ENCODE measurements at regions not wholly inside any gene's neighbourhood (a gene's known extent, or its start where the extent isn't known, plus 50 kb on each side); places are given as distances from the start of the nearest gene placed in this dataset.
A peak's percentile ranks its signal among the peaks of the same experiment; 100 is the strongest.

- no peak overlapping the region for H3K9ac ChIP-seq (ENCODE audit: insufficient read depth, low read length, poor library complexity, severe bottlenecking)
- no peak overlapping the region for H3K4me3 ChIP-seq (replicated peaks in 1 of 3; ENCODE audit: low read depth in 2 of 3, low read length in 3 of 3)
- no peaks in the 10 kb centered on the region for H3K36me3 ChIP-seq (replicated peaks in 1 of 2; ENCODE audit: control insufficient read depth in 1 of 2, insufficient read depth in 2 of 2, low read length in 2 of 2)
- peaks cover 0 to 7% (median 3%) of the 10 kb centered on the region in 7 donors for H3K9me3 Mint-ChIP-seq
- no peak for TF ChIP-seq CTCF (IDR thresholded peaks at IDR 0.05)
- no peak overlapping the region for H2AFZ ChIP-seq (ENCODE audit: insufficient read depth, low read depth, low read length, poor library complexity, severe bottlenecking)
- no peaks in the 10 kb centered on the region for H3K4me1 ChIP-seq (ENCODE audit: control insufficient read depth in 1 of 2, insufficient read depth in 2 of 2, low read length in 2 of 2)
- no peak overlapping the region for H3K27ac ChIP-seq (ENCODE audit: low read depth in 1 of 2, low read length in 2 of 2)
- no peaks in the 10 kb centered on the region for H3K9me3 ChIP-seq (replicated peaks in 1 of 2; ENCODE audit: control insufficient read depth in 1 of 2, insufficient read depth in 1 of 2, low read length in 2 of 2)
- H3K79me2 ChIP-seq (ENCODE audit: insufficient read depth, low read length): no peaks in the 10 kb centered on the region
- no peaks in the 10 kb centered on the region for H3K27me3 ChIP-seq (ENCODE audit: control insufficient read depth in 2 of 2, insufficient read depth in 2 of 2, low read length in 2 of 2)
- no peaks in the 10 kb centered on the region for H3K36me3 Mint-ChIP-seq
- peaks cover 0 to 2% (median 0%) of the 10 kb centered on the region in 3 donors for H3K27me3 Mint-ChIP-seq (ENCODE audit: low read depth in 3 of 3)
- DNase-seq: no peak
- H3K4me3 Mint-ChIP-seq: no peak overlapping the region
- no peaks in the 10 kb centered on the region for H4K20me1 ChIP-seq (ENCODE audit: insufficient read depth, low read length)
- H3K4me1 Mint-ChIP-seq: no peaks in the 10 kb centered on the region
- intact Hi-C loops (cut with micrococcal nuclease): no loop called here
- 85% methylated on average over 1 of the region's 1 CpG for WGBS (ENCODE audit: insufficient coverage)
- no peak overlapping the region for H3K4me2 ChIP-seq (replicated peaks; ENCODE audit: extremely low read depth, low read length, poor library complexity, severe bottlenecking)
- H3K27ac Mint-ChIP-seq: peak overlapping the region in 1 of 7 donors; percentile 5
Measured at GRCh38 chr3:20503394-20504082, 317.5 kb upstream of the SGO1 start.

- Mint-ChIP-seq H3K4me1 (no peaks in the 10 kb centered on the region), H3K27me3 (ENCODE audit: low read depth in 3 of 3) (peaks cover 0 to under 1% (median 0%) of the 10 kb centered on the region in 3 donors), H3K36me3 (no peaks in the 10 kb centered on the region), H3K9me3 (peaks cover under 1 to 10% (median 6%) of the 10 kb centered on the region in 7 donors), H3K4me3 (no peak overlapping the region), H3K27ac (no peak overlapping the region)
- H3K36me3 ChIP-seq (replicated peaks in 1 of 2; ENCODE audit: control insufficient read depth in 1 of 2, insufficient read depth in 2 of 2, low read length in 2 of 2): no peaks in the 10 kb centered on the region
- no peaks in the 10 kb centered on the region for H3K4me1 ChIP-seq (ENCODE audit: control insufficient read depth in 1 of 2, insufficient read depth in 2 of 2, low read length in 2 of 2)
- intact Hi-C loops (cut with micrococcal nuclease): no loop called here
- no peak overlapping the region for H2AFZ ChIP-seq (ENCODE audit: insufficient read depth, low read depth, low read length, poor library complexity, severe bottlenecking)
- peaks cover 8 to 10% of the 10 kb centered on the region in 2 donors for H3K9me3 ChIP-seq (replicated peaks in 1 of 2; ENCODE audit: control insufficient read depth in 1 of 2, insufficient read depth in 1 of 2, low read length in 2 of 2)
- WGBS (ENCODE audit: insufficient coverage): 43% methylated on average over 1 of the region's 1 CpG
- H3K79me2 ChIP-seq (ENCODE audit: insufficient read depth, low read length): no peaks in the 10 kb centered on the region
- DNase-seq: no peak
- H3K4me3 ChIP-seq (replicated peaks in 1 of 3; ENCODE audit: low read depth in 2 of 3, low read length in 3 of 3): no peak overlapping the region
- H3K4me2 ChIP-seq (replicated peaks; ENCODE audit: extremely low read depth, low read length, poor library complexity, severe bottlenecking): no peak overlapping the region
- no peaks in the 10 kb centered on the region for H4K20me1 ChIP-seq (ENCODE audit: insufficient read depth, low read length)
- H3K9ac ChIP-seq (ENCODE audit: insufficient read depth, low read length, poor library complexity, severe bottlenecking): no peak overlapping the region
- no peak overlapping the region for H3K27ac ChIP-seq (ENCODE audit: low read depth in 1 of 2, low read length in 2 of 2)
- TF ChIP-seq CTCF (IDR thresholded peaks at IDR 0.05): no peak
- H3K27me3 ChIP-seq (ENCODE audit: control insufficient read depth in 2 of 2, insufficient read depth in 2 of 2, low read length in 2 of 2): no peaks in the 10 kb centered on the region
Measured at GRCh38 chr3:20490996-20491395, 305.0 kb upstream of the SGO1 start.

Data from CD14-positive monocyte (primary cell).